Endothelial cell of umbilical vein (primary cell): ENCODE measurements at regions not wholly inside any gene's neighbourhood (a gene's known extent, or its start where the extent isn't known, plus 50 kb on each side); places are given as distances from the start of the nearest gene placed in this dataset.

Experiments
- BruUV-seq: library from RNA; stranded (reverse); fragments of 400-500 nt; replicated peaks from 2 replicates; lab custom pipeline; 2021; lab: Mats Ljungman, UMichigan
- CTCF ChIA-PET: fragments of 300-600, 350-600 bp; sonication (Branson Sonifier 250); formaldehyde crosslinking; loops from one replicate; lab custom pipeline; 2021; ENCODE audit warnings: antibody characterized with exemption, inconsistent platforms; lab: Charles Lee
- POLR2A ChIA-PET: fragments of 300-600, 350-600 bp; sonication (Branson Sonifier 250); formaldehyde crosslinking; loops from one replicate; lab custom pipeline; 2021; ENCODE audit warnings: antibody characterized with exemption, inconsistent platforms; lab: Charles Lee
- DNase-seq: peaks from one replicate; pipeline ENCODE4 v3.0.0-alpha.2; 2011; ENCODE audit warnings: low read depth, low spot score
- FAIRE-seq: peaks from 2 replicates; lab custom pipeline; 2011; peaks lifted over from hg19 to GRCh38; lab: Jason Lieb, UNC
- H2AFZ ChIP-seq: 2 replicates; pipeline ENCODE4 v1.6.0; 2012; ENCODE audit warnings: low read depth, low read length, control low read depth, inconsistent platforms
- H3K27ac ChIP-seq: 2 replicates; pipeline ENCODE4 v1.5.1; 2011; ENCODE audit warnings: low read depth, mild to moderate bottlenecking, control low read depth, low read length, moderate library complexity; ENCODE audit not compliant: insufficient read depth
- H3K27me3 ChIP-seq, 2 experiments: 2 replicates each; pipeline versions ENCODE4 v1.6.0 to v1.6.1; 2011; ENCODE audit warnings: low read length in 2 of 2, mixed read lengths in 1 of 2; ENCODE audit not compliant: control insufficient read depth in 2 of 2, insufficient read depth in 2 of 2
- H3K36me3 ChIP-seq, 2 experiments: 2 replicates in 1 of 2; 3 replicates in 1 of 2; pipeline ENCODE4 v1.5.1; 2011; ENCODE audit warnings: low read length in 2 of 2, mild to moderate bottlenecking in 1 of 2, moderate library complexity in 1 of 2; ENCODE audit not compliant: control insufficient read depth in 2 of 2, insufficient read depth in 2 of 2; ENCODE audit errors: extremely low read depth in 1 of 2
- H3K4me1 ChIP-seq: 3 replicates; pipeline ENCODE4 v1.5.1; 2011; ENCODE audit warnings: mild to moderate bottlenecking, low read length; ENCODE audit not compliant: control insufficient read depth, insufficient read depth; ENCODE audit errors: extremely low read depth
- H3K4me2 ChIP-seq: 2 replicates; pipeline ENCODE4 v1.6.1; 2011; ENCODE audit warnings: low read length, control low read depth, mixed read lengths; ENCODE audit not compliant: insufficient read depth
- H3K4me3 ChIP-seq, 3 experiments: fragments of 200-600 bp in 1 of 3; sonication (generic), shearing (Covaris generic) in 1 of 3; replicated peaks in 1 of 3; 2 replicates each; pipeline ENCODE4 v1.5.1; 2011 to 2016; ENCODE audit warnings: control low read depth in 3 of 3, low read length in 3 of 3, mild to moderate bottlenecking in 2 of 3, inconsistent platforms in 1 of 3, low read depth in 1 of 3, moderate library complexity in 1 of 3; ENCODE audit not compliant: insufficient read depth in 1 of 3
- H3K79me2 ChIP-seq: 2 replicates; pipeline ENCODE4 v1.6.0; 2012; ENCODE audit warnings: low read length, inconsistent platforms; ENCODE audit not compliant: control insufficient read depth, insufficient read depth
- H3K9ac ChIP-seq: replicated peaks from 2 replicates; pipeline ENCODE3; 2011; ENCODE audit warnings: low read length, control low read depth; ENCODE audit not compliant: insufficient read depth; ENCODE audit errors: extremely low read depth
- H3K9me1 ChIP-seq: replicated peaks from 3 replicates; pipeline ENCODE4 v1.6.0; 2011; ENCODE audit warnings: mild to moderate bottlenecking, low read length; ENCODE audit not compliant: control insufficient read depth, insufficient read depth; ENCODE audit errors: extremely low read depth
- H3K9me3 ChIP-seq: replicated peaks from 2 replicates; pipeline ENCODE4 v1.5.1; 2012; ENCODE audit warnings: low read length, inconsistent platforms; ENCODE audit not compliant: control insufficient read depth, insufficient read depth
- H4K20me1 ChIP-seq: replicated peaks from 2 replicates; pipeline ENCODE3; 2011; ENCODE audit warnings: mild to moderate bottlenecking, low read length; ENCODE audit not compliant: control insufficient read depth, insufficient read depth; ENCODE audit errors: extremely low read depth
- EZH2 ChIP-seq: IDR thresholded peaks from 2 replicates; pipeline ENCODE4 v1.6.1; 2012; ENCODE audit warnings: borderline replicate concordance, low read depth, mild to moderate bottlenecking, moderate library complexity, low read length, inconsistent platforms; ENCODE audit not compliant: severe bottlenecking
- FOS ChIP-seq: IDR thresholded peaks from 2 replicates; pipeline ENCODE4 v1.6.1; 2011; ENCODE audit warnings: mild to moderate bottlenecking, low read length, moderate library complexity, borderline replicate concordance; ENCODE audit not compliant: insufficient read depth
- GATA2 ChIP-seq: IDR thresholded peaks from 2 replicates; pipeline ENCODE4 v1.7.0; 2011; ENCODE audit warnings: low read depth, mild to moderate bottlenecking, moderate library complexity, mixed read lengths, low read length; ENCODE audit not compliant: insufficient read length, insufficient read depth
- JUN ChIP-seq: IDR thresholded peaks from 2 replicates; pipeline ENCODE4 v1.6.1; 2011; ENCODE audit warnings: borderline replicate concordance, low read depth; ENCODE audit not compliant: insufficient read length, insufficient read depth
- MYC ChIP-seq: IDR thresholded peaks from one replicate; pipeline ENCODE4 v1.6.1; 2011; ENCODE audit warnings: mild to moderate bottlenecking, low read depth, low read length
- POLR2A ChIP-seq: IDR thresholded peaks from 2 replicates; pipeline ENCODE4 v1.6.1; 2012; ENCODE audit warnings: low read depth, mild to moderate bottlenecking, control low read depth, low read length
- POLR2AphosphoS5 ChIP-seq: IDR thresholded peaks from 2 replicates; pipeline ENCODE4 v1.6.1; 2012; ENCODE audit warnings: low read depth, mild to moderate bottlenecking, control low read depth, low read length, moderate library complexity; ENCODE audit not compliant: insufficient read depth
- dilution Hi-C: fragments of 300-500 bp; cut with MboI; formaldehyde crosslinking; loops from one replicate; pipeline ENCODE4 v1.15.0; 2019; ENCODE audit warnings: low sequenced_read_pairs; ENCODE audit not compliant: extremely low pct_ligation_motif_present
- intact Hi-C: fragments of 100-400 bp; cut with micrococcal nuclease; formaldehyde crosslinking; loops from one replicate; pipeline ENCODE4 v1.10.0; 2022
- TF ChIP-seq, protein P1 (sequence below): IDR thresholded peaks from 2 replicates; pipeline ENCODE4 v1.6.1; 2011; ENCODE audit not compliant: insufficient read depth, insufficient read length
- TF ChIP-seq, protein P2 (sequence below), 2 donors: IDR thresholded peaks; 1 replicate in 1 of 2; 2 replicates in 1 of 2; pipeline ENCODE4 v1.5.1; 2011; ENCODE audit warnings: low read length in 2 of 2, mild to moderate bottlenecking in 2 of 2, moderate library complexity in 2 of 2, control low read depth in 1 of 2, inconsistent platforms in 1 of 2, low read depth in 1 of 2; ENCODE audit not compliant: insufficient read depth in 1 of 2; ENCODE audit errors: extremely low read depth in 1 of 2

DNA sequence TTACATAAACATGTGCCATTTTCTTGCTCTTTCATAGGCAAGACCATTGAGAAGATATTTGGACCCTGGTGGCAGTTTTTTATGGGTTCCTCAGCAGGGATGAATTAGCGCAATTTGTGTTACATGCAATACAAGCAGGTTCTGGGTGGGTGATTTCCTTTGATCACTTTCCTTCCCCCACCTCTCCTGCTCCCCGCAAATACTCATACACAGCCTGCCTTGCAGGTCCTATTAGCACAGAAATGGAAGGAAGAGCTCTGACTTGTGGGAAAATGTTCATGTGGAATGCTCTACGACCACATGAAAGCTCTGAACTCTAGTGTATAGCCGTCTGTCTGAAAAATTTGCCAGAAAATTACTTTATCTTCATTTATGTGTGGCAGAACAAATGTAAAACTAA is 361.0 kb upstream of the FAT1 start:
- Histone ChIP-seq H3K79me2 (no peaks in the 10 kb centered on the region), H3K9me1 (no peaks in the 10 kb centered on the region), H3K4me2 (no peak overlapping the region), H4K20me1 (no peaks in the 10 kb centered on the region), H3K4me1 (no peaks in the 10 kb centered on the region), H3K27ac (no peak overlapping the region), H2AFZ (no peak overlapping the region), H3K36me3 (no peaks in the 10 kb centered on the region), H3K9me3 (peaks cover 2% of the 10 kb centered on the region), H3K4me3 (no peak overlapping the region), H3K27me3 (no peaks in the 10 kb centered on the region), H3K9ac (no peak overlapping the region)
- dilution Hi-C loops: no loop called here
- ChIA-PET POLR2A (no interaction called here), CTCF (no interaction called here)
- no TSS peak for BruUV-seq
- no peak for DNase-seq
- intact Hi-C loops: loop anchor here (10.0 kb wide), 1 partner anchor 360 kb away; the partner anchor contains the start of gene FAT1
- TF ChIP-seq GATA2 (no peak), JUN (no peak), MYC (no peak), EZH2 (no peak), POLR2AphosphoS5 (no peak), FOS (no peak), POLR2A (no peak)
- TF ChIP-seq, protein P1, sequence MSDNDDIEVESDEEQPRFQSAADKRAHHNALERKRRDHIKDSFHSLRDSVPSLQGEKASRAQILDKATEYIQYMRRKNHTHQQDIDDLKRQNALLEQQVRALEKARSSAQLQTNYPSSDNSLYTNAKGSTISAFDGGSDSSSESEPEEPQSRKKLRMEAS: no peak
- TF ChIP-seq, protein P2, sequence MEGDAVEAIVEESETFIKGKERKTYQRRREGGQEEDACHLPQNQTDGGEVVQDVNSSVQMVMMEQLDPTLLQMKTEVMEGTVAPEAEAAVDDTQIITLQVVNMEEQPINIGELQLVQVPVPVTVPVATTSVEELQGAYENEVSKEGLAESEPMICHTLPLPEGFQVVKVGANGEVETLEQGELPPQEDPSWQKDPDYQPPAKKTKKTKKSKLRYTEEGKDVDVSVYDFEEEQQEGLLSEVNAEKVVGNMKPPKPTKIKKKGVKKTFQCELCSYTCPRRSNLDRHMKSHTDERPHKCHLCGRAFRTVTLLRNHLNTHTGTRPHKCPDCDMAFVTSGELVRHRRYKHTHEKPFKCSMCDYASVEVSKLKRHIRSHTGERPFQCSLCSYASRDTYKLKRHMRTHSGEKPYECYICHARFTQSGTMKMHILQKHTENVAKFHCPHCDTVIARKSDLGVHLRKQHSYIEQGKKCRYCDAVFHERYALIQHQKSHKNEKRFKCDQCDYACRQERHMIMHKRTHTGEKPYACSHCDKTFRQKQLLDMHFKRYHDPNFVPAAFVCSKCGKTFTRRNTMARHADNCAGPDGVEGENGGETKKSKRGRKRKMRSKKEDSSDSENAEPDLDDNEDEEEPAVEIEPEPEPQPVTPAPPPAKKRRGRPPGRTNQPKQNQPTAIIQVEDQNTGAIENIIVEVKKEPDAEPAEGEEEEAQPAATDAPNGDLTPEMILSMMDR (IDR thresholded peaks at IDR 0.05; ENCODE audit: extremely low read depth in 1 of 2, insufficient read depth in 1 of 2, low read depth in 1 of 2, low read length in 2 of 2): no peak
- no peak for FAIRE-seq
